HG03159 (cell line): ENCODE measurements at regions not wholly inside any gene's neighbourhood (a gene's known extent, or its start where the extent isn't known, plus 50 kb on each side); places are given as distances from the start of the nearest gene placed in this dataset.

ENCODE experiments used
- ATAC-seq: cut with Tn5 transposase; IDR thresholded peaks from one replicate; pipeline ENCODE4 v1.9.1; 2021; ENCODE audit warnings: mild to moderate bottlenecking, moderate library complexity; ENCODE audit not compliant: unreplicated experiment

DNA sequence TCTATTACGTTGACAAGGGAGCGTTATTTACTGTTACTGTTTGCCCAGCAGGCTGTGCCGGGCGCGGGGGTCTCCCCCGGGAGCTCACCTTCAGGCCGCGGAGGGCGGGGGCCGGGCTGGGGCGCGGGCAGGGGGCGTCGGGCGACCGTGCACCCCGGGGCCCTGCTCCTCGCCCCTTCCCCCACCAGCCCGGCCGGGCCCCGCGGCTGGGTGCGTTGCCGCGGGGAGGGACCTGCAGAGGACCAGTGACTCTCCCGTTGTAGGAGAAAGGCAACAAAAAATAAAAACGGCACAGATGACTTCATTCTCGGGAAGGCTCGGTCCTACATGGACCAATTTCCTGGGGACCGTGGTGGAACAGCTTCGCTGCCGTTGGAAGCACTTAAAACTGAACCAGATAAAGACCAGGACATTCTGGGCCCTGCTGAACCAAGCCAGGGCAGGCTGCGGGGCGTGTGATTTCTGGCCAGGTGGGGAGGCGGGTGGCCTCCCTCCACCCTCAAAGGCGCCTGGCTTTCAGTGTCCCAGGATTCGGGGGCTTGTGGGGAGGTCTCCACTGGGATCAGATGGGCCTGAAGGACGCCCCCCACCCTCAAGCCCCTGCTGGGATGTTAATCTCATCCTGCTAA, 57.4 kb downstream of the IGLL1 start:
- no peak for ATAC-seq

DNA sequence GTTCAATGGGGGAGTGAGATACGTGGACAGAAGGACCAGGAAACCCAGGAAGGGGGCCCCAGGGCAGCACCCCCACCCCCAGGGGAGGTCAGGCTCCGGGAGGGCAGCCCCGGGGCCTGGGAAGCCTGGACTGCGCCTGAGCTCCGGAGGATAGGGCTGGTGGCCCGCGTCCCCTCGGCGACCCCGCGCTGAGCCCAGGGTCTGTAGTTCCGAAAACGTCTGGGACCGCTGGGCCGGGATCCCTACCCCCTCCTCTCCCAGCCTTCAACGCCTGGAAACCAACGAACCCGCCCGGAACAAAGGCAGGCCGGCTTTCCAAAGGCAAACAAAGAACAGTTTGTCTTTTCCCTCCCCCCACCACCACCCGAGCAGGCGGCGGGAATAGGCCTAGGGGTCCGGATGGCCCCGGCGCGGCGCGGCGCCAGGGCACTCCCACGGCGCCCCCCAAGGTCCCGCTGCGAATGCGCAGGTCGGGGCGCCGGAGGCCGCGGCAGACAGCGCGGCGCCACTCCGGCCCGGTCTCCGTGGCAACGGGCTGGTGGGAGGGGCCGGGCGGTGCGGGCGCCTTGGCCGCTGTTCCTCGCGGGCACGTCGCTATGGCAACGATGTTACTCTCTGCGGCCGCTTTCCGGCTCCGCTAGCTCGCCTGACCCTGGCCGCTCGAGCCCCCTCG, 58.5 kb downstream of the IGLL1 start:
- ATAC-seq = peak; percentile 72

DNA sequence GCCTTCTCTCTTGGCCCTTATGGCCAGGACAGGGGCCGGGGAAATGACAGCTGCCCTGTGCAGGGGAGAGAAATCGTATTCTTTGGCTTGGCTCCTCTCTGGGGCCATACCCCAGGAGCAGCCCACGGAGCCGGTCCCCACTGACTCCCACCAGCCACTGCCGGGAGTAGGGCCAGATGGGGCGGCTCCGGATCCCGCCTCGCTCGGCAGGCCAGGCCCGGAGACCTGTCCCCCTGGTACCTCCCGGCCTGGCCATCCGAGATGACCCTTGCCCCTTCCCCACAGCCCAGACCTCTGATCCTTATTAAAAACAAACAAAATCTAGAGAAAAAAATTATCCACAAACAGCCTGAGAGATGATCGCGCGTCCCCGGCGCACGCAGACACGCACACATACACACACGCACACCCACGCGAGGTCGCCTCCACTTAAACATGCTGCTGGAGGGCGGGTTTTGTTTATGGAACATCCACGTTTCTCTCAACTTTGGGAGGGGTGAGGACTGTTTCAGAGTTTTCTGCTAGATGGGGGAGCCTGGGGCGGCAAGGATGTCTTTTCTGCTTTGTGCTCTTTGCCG, 59.1 kb downstream of the IGLL1 start:
- no peak for ATAC-seq

DNA sequence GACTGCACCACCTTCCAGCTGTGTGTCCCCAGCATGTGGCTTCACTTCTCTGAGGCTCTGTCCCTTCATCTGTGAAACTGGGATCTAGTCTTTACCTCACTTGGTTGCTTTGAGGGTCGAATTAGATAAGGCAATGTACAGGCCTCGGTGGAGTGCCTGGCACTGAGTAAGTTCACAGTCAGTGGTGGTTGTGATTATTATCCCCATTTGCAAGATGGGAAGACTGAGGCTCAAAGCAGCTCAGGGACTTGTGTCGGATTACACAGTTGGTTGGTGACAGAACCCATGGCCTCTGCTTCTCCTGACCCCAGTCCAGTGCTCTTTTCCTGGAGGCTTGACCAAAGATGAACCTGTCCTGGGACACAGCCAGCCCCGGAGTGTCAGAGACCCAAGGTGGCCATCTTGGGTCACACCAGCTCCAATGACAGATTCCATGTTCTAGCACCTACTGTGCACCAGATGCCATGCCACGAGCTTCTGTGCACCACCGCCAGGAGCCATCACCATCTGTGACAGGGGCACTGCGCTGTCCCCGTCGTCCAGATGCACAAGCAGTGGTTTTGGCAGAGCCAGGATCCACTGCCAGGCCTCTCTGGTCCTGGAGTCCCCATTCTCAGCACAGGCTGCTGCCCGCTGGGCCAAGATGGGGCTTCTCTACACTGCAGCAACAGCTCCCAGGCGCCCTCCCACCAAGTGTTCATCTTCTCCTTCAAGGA, 60.5 kb downstream of the IGLL1 start:
- ATAC-seq = no peak

- no peak for ATAC-seq
Measured at GRCh38 chr22:23518376-23519187, 61.5 kb downstream of the IGLL1 start.

- no peak for ATAC-seq
Measured at GRCh38 chr22:23517804-23518375, 62.2 kb downstream of the IGLL1 start.

GRCh38 chr22:23516304-23516703, 63.8 kb downstream of the IGLL1 start:
- ATAC-seq = no peak

DNA sequence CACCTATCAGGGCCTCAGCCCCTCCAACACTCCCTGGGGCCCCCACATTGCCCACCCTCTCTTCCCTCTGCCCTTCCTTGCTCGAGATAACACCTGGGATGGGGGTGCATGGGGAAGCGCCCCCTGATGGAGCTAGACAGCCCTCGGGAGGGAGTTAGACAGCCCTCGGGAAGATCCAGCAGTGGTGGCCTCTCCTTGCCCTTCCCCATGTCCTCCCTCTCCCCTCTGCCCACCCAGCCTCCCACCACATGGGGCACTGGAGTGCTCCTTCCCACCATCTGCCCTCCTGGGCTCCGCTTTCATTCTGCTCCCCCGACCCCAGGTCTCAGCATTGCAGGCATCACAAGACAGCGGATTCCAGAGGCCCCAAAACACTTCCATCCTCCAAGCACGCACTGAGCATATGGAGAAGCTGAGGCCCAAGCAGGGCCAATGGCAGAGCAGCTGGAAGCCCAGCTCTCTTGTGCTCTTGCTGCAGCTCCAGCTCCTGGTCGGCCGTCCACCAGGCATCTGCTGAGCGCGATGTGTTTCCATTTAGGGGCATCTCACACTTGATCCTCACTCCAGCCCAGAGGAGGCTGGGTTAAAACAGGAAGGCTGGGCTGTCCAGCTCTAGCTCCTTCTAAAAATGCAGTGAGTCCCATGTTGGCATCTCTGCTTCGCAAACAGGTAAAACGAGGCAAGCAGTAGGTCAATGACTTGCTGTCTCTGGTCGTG, 65.6 kb downstream of the IGLL1 start:
- ATAC-seq = no peak

DNA sequence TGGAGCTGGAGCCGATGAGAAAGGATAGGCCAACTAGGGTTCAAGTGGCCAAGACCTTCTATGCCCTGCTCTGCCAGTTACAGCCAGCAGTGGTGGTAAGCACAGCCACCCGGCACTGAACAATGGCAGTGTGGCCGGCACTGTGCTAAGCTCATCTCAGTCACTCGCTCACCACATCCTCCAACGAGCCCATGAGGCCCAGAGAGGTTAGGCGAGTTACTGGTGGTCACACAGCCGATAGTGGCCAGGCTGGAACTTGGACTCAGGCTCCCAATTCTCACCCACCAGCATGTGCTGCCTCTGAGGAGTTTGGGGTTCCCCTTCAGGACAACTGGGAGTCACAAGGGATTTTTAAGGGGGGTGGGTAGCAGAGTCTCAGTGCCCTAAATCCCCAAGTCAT, 66.4 kb downstream of the IGLL1 start:
- no peak for ATAC-seq

DNA sequence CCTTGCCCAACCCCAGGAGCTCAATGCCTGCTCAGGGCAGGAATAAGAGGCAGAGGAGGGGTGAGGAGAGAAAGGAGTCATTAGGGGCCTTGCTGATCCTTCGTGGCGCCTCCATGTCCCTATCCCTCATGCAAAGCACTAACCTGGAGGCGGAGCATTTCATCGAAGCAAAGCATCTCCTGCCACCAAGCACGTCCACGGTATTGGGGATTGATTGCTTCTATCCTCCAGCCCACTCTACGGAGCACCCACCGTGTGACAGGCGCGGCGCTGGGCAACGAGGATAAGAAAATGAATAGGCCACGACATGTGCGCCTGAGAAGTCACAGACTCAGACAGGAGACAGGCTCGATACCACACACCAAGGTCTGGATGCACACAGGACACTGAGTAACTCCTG, 67.0 kb downstream of the IGLL1 start:
- no peak for ATAC-seq

DNA sequence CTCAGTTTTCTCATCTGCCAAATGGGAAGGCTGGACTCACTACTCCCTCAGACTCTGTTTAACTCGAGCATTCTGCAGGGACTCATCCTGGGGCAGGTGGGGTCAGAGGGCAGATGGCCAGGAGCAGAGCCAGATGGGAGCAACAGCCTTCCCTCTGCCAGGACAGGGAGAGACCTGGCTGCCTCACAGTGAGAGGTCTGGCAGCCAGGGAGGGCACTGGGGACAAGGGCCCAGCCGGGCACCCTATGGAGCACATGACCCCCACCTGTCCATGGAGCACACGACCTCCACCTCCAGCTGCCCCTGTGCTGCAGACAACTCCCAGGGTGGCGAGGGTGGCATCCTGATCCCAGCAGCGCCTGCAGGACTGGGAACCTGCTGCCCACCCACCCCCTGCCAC, 67.4 kb downstream of the IGLL1 start:
- ATAC-seq = no peak

- no peak for ATAC-seq
Measured at GRCh38 chr22:23512348-23512705, 67.8 kb downstream of the IGLL1 start.

- no peak for ATAC-seq
Measured at GRCh38 chr22:23511627-23512347, 68.3 kb downstream of the IGLL1 start.

DNA sequence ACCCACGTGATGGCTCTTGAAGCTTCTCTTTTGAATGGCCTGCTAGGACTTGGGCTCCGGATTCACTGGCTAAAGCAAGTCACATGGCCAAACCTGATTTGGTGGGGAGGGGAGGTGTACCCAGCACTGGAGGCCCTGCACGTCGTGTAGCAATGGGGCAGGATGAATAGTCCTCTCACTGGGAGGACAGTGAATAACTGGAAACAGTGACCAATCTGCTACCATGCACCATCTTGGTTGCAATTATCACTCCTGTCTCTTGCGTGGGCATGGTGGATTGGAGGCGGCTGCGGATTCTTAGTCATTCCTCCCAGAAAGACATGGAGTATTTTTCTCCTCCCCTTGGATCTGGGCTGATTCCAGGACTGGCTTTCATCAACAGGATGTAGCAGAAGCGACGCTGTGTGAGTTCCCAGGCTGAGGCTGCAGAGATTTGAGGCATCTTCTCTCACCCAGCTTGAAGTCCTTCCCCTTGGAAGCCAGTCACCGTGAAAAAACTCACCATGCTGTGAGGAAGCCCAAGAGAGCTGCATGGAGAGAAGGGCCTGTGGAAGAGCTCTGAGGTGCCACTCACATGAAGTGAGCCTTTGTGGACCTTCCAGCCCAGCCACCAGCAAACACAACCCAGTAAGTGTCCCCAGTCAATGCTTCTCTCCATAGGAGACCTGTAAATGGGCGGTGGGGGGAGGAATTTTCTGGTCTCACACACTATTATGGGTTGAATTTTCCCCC, 70.4 kb downstream of the IGLL1 start:
- no peak for ATAC-seq

- no peak for ATAC-seq
Measured at GRCh38 chr22:23504516-23504915, 75.6 kb downstream of the IGLL1 start.

GRCh38 chr22:23503736-23504440, 76.2 kb downstream of the IGLL1 start:
- ATAC-seq = no peak

DNA sequence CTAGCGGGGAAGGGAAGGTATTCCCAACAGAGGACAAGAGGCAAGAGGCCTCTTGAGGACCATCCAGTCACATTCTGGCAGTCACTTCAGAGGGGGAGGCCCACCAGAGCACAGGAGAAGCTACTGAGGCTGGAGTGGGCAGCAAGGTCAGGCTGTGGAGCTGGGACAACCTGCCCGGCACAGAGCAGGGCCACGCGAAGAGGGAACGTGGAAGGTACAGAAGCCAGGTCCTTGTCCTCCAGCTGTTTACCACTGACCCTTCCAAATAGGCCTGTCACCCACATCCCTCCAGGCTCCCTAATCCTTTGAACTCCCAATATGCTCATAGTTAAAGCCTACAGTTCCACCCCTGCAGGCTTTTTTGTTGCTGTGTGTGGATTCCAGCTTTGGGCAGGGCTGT, 76.9 kb downstream of the IGLL1 start:
- ATAC-seq = no peak

- ATAC-seq = no peak
Measured at GRCh38 chr22:23501708-23502107, 78.4 kb downstream of the IGLL1 start.
